HG02798 (cell line): ENCODE measurements at regions not wholly inside any gene's neighbourhood (a gene's known extent, or its start where the extent isn't known, plus 50 kb on each side); places are given as distances from the start of the nearest gene placed in this dataset.
"Not testable (repeated sequence)": the region's sequence is repeated elsewhere in the genome, so short reads cannot be mapped to it uniquely, and the experiment has no call there.

Experiments
- ATAC-seq: cut with Tn5 transposase; IDR thresholded peaks from one replicate; pipeline ENCODE4 v1.9.1; 2021; ENCODE audit warnings: mild to moderate bottlenecking; ENCODE audit not compliant: unreplicated experiment, poor library complexity

GRCh38 chr1:98172578-98172977 is 251.7 kb upstream of the DPYD start:
- ATAC-seq = no peak

DNA sequence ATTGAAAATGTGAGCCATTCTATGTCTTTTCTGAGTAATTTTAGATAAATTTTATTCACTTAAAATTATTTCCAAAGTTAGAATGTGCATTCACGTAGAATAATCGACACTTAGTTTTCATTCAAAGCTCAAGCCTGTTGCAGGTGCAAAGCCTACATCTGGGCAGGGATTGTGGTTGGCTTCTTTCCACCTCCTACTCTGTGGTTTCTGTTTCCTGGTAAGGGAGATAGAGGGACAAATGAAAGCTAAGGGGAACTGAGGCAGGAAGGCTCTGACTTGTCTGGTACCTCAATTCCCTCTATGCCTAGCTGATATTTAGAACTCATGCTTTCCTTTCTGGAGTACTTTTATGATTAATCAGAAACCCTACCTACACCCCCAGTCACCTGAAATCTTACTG is 251.2 kb upstream of the DPYD start:
- no peak for ATAC-seq

DNA sequence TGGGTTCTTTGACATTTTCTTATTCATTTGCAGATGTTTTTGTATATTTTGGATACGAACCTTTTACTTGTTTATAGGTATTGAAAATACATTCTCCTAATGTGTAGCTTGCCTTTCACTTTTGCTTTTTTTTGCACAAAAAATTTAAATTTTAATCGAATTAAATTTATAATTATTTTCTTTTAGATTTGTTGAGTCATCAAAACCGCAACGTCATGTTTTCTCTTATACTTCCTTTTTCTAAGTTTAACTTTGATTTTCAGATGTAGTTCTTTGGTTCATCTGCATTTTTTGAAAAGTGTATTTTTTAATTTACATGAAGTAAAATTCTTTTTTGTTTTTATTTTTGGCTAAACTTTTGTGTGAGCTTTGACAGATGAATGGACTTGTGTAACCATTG is 243.7 kb upstream of the DPYD start:
- ATAC-seq = no peak

DNA sequence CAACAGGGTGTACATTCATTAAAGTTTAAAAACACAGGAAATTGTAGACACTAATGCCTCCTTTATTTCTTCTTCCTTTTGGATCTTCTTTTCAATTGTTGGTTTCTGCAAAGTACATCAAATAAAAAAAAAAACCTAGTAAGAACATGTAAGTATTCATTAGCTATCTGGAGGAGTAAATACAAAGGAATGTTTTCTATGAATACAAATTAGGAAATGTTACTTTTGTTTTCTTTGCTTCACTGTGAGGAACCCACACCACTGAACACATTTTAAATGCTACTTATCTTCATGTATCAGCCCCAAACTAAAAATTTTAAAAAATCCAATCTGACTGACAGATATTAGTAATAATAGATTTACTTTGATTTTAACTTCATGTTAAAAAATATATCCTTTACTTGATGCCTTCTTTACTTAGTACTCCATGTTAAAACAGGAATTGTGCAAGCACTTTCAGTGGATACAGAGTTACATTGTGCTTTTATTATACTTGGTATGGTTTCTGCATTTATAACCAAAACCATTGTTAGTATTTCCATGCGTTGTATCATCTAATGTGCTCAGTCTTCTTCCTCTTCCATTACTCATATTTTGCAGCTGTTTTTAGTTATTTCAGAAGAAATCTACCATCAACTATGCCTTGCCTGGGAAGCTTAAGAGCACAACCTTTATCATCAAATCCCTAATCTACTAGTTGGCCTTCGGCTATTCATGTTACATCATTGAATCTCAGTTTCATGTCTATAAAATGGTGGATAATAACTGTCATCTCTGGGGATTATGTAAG is 236.9 kb upstream of the DPYD start:
- ATAC-seq = no peak

DNA sequence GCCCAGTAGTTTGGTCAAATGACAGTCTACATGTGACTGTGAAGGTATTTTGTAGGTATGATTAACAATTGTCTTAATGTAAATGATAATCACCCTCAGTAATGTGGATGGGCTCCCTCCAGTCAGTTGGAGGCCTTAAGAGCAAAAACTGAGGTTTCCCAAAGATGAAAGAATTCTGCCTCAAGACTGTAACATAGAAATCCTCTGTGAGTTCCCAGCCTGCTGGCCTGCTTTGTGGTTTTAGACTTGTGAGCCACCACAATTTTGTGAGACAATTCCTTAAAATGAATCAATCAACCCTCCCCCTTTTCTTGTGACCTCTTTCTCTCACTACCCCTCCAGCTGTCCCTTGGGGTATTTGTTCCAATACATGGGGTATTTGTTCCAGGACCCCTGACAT is 226.4 kb upstream of the DPYD start:
- ATAC-seq = no peak

GRCh38 chr1:98145655-98146054 is 224.8 kb upstream of the DPYD start:
- no peak for ATAC-seq

GRCh38 chr1:98143403-98143802 is 222.6 kb upstream of the DPYD start:
- ATAC-seq = peak; percentile 49

DNA sequence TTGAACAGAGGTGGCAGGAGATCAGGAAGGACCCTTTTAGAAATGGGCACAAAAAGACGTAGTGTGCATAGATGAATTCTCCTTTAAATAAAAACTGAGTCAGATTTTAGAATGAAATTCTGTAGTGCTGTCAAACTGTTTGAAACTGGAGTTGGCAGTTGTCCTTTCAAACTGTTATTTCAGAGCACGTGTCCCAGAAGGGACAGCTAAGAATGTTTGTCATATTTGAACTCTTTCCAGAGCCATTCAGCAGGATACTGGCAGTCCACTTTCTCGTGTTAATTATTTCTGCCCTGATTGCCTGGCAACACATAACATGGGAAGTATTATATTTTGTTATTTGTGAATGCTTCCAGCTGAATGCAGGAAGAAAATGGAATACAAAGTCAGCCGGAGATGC is 212.3 kb upstream of the DPYD start:
- ATAC-seq = no peak

GRCh38 chr1:98130408-98130807 is 209.6 kb upstream of the DPYD start:
- ATAC-seq = no peak

GRCh38 chr1:98129491-98129890 is 208.7 kb upstream of the DPYD start:
- ATAC-seq = no peak

DNA sequence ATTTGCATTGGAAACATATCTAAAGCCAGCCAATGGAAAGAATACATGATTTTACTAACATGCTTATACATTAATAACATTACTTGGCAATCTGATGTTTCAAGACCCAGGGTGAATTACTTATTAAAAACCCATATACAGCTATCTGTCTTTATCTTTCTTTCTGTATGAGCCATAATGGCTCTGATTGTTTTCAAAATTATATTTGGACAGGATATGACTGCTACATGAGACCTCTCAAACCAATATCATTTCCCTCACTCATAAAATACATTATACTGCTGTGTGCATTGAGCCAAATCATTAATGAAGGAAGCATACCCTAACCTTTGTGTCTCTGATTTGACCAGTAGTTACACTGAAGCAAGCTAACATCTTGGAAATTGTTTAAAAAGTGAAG is 205.9 kb upstream of the DPYD start:
- ATAC-seq = no peak

DNA sequence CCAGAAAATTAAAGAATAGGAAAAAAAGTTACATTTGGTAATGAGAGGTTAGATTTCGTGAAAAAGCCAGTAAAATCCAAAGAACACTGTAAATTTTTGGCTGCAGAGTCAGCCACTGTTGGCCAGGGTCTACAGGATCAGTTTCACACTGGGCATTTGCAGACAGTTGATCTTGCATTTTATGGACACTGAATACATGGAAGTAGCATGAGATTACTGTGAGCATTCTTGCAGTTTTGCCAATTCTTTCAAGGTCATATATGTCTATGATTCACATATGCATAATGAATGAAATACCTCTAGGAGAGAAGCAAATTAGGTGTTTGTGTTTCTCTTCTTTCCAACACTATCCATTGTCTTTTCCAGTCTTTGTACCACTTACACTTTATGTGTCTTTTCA is 200.8 kb upstream of the DPYD start:
- ATAC-seq = no peak

GRCh38 chr1:98119796-98120195 is 199.0 kb upstream of the DPYD start:
- ATAC-seq = no peak

- ATAC-seq = no peak
Observed at GRCh38 chr1:98113811-98114210, 193.0 kb upstream of the DPYD start.

DNA sequence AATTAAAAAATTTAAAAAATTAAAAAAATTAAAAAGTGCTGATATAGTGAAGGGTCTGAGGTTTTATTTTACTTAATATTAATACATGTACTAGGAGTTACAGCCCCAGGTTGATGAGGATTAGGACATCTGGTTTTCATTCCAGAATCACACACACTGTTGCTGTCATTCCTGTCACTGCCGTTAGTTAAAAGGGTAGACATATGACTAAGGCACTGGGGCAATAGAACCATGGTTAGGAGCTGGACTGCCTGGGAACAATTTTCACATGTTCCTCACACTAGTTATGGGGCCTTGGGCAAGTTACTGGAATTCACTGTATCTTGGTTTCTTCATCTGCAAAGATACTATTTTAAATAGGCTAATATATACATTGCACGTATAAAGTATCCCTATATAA is 191.8 kb upstream of the DPYD start:
- no peak for ATAC-seq

GRCh38 chr1:98110674-98111073 is 189.8 kb upstream of the DPYD start:
- ATAC-seq = no peak

- not testable (repeated sequence) for ATAC-seq
Observed at GRCh38 chr1:98108378-98108777, 187.5 kb upstream of the DPYD start.

DNA sequence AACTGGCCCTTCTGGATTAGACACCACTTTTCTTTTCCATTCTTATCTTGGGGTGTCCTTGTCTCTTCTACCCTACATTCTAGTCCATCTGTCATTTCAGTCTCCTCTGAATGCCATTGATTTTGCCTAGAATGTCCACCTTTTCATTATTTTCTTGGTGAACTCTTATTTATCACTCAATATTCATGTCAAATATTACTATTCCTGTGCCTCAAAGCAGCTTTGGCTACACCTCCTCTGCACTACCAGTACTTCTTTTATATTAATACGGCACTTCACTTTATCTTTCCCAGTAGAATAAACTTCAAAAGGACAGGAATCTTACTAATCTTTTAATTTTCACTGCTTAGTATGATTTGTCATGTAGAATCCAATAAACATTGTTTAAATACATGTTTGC is 186.4 kb upstream of the DPYD start:
- ATAC-seq = no peak

DNA sequence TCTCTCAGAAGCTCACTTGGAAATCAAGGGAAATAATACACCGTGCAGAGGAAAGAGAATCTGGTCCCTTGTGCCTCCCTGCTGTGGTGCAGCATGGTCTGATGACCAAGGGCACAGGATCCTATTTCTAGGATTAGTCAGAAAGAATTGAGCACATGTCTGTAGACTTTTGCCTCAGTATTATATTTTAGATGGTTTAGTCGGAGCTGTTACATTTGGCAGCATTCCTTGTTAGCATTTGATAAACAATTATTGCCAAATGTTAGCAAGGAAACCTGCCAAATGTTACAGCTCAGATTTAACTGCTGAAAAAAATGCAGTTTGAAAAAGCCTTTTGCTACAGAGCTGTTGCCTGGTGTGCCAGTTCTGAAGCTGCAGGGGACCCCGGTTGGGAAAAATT is 183.5 kb upstream of the DPYD start:
- ATAC-seq = no peak

DNA sequence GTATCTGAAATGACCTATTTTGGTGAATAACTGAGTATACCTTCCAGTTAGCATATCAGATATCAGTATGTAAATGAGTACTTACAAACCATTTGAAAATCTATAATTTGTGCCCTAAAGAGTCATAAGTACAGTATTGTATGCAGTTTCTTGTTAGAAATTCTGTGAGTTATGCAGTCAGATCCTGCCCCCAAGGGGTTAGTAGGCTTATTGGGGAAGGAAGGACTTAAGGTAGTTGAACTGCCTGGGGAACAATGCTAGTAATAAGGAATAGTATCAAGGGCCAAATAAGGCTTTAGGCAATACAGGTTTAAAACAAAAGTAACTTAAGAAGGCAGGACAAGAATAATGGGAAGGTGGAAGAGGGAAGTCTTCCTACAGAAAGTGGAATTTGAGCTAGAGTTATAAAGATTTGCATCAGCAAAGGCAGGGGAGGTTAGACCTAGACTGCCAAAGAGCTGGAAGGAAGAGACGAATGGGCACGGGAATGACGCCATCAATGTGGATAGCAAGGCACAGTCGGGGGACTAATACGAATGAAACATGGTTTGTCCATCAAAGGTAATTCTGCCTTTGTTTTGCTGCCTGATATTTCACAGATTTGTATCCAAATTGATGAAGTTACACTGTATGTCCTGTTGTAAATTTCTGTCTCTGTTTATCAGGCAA is 182.9 kb upstream of the DPYD start:
- ATAC-seq = no peak

DNA sequence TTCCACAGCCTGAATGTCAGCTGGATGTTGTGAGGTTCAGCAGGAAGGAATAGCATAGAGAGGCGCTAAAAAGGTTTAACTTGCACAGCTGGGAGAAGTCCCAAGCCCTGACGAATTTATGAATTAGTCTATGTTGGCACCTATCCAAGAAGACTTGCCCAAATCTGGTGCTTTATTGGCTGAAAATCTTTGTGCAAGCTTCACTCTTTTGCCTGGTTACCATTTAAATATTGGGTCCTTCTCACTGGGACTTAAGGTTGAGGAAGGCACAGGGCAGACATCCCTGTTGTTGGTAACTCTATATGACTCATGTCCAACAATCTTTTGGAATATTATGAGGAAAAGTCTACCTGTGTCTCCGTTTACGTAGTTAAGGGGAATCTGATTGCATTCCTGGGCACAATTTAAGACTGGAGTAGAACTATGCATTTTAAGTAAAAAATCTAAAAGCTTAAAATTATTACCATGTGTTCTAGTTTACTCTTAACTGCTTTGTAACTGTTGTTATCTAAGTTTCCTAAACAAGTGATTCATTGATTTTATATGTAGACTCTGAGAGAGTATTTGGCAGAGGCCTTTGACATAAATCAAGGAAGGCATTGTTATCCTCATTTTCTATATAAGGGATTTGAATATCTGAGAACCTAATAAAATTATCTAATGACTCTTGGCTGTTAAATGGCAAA is 181.7 kb upstream of the DPYD start:
- ATAC-seq = no peak

DNA sequence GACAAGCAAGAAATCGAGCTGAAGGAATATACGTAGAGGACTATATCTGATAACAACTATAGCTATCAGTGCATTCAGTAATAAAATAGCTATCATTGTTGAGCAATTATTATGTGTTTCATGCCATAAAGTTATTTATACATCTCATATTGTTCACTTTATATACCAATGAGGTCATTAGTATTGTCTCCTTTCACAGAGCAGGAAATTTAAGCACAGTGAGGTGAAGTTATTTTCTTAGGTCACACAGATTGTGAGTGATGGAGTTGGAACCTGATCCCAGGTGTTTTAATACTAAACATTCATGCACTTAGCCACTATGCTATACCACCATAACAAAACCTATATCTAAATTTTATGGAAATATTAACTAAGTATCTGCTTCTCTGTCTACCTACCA is 180.5 kb upstream of the DPYD start:
- no peak for ATAC-seq
